T-helper 2 cell treated with Interferon-gamma antibody and Interleukin-4, amounts not matched to agents 5 μg/mL and 100 μg/mL, for 36 hours (primary cell): ENCODE measurements at regions not wholly inside any gene's neighbourhood (a gene's known extent, or its start where the extent isn't known, plus 50 kb on each side); places are given as distances from the start of the nearest gene placed in this dataset.

ENCODE experiments used
- DNase-seq: peaks from one replicate; pipeline ENCODE4 v3.0.0; 2021; ENCODE audit warnings: low spot score
- H3K27ac Mint-ChIP-seq: one replicate; pipeline ENCODE4 v1.8.0; 2021; ENCODE audit warnings: mild to moderate bottlenecking, mixed read lengths
- H3K27me3 Mint-ChIP-seq: one replicate; pipeline ENCODE4 v1.8.0; 2021; ENCODE audit warnings: low read depth, mixed read lengths
- H3K36me3 Mint-ChIP-seq: one replicate; pipeline ENCODE4 v1.8.0; 2021; ENCODE audit warnings: low read depth, mixed read lengths
- H3K4me1 Mint-ChIP-seq: one replicate; pipeline ENCODE4 v1.8.0; 2021; ENCODE audit warnings: low read depth, mixed read lengths
- H3K4me3 Mint-ChIP-seq: one replicate; pipeline ENCODE4 v1.8.0; 2022; ENCODE audit warnings: mild to moderate bottlenecking, moderate library complexity, mixed read lengths
- H3K9me3 Mint-ChIP-seq: one replicate; pipeline ENCODE4 v1.8.0; 2021; ENCODE audit warnings: mixed read lengths

- DNase-seq = no peak
- peaks cover 2% of the 10 kb centered on the region for H3K36me3 Mint-ChIP-seq
- no peaks in the 10 kb centered on the region for H3K27me3 Mint-ChIP-seq
- H3K4me3 Mint-ChIP-seq = no peak overlapping the region
- H3K9me3 Mint-ChIP-seq = no peaks in the 10 kb centered on the region
- peaks cover 5% of the 10 kb centered on the region for H3K4me1 Mint-ChIP-seq
- no peak overlapping the region for H3K27ac Mint-ChIP-seq
These were observed 200.9 kb downstream of the LTN1 start for GRCh38 chr21:28791595-28792282.

DNA sequence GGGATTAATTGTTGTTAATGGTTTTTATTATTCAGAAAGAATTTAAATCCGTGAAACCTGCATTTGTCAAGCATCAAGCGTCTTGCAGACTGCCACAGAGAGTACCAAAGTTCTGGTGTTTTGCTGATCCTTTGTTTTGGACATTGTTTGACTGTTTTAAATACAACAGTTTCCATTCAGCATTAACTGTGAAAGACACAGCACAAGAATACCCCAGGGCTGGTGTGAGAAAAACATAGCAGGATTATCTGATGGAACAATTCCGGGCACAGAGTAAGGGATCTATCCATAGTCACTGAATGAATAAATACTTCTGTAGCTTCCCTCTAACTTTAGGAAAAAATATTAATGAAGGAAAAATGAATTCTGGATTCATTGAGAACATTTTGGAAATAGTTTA lies 202.3 kb downstream of the LTN1 start:
- peaks cover 5% of the 10 kb centered on the region for H3K4me1 Mint-ChIP-seq
- peaks cover 8% of the 10 kb centered on the region for H3K9me3 Mint-ChIP-seq
- H3K27ac Mint-ChIP-seq = no peak overlapping the region
- H3K36me3 Mint-ChIP-seq = peaks cover 2% of the 10 kb centered on the region
- no peaks in the 10 kb centered on the region for H3K27me3 Mint-ChIP-seq
- no peak overlapping the region for H3K4me3 Mint-ChIP-seq
- no peak for DNase-seq

DNA sequence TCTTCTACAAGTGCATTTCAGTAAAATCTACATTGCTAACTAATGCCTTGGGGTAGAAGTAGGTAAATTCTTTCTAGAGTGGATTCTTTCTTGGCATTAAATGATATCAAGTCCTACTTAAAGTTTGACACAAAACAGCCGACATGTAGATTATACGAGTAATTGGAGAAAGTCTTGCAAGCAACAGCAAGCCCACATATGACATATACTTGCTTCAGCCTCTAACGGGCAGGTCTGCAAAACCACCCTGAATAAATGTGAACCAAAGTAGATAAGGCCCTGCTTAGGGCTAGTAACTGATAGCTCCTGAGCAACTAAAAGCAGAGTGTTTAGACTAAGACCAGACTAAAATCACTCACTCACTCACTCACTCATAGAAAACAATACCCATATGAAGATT lies 203.2 kb downstream of the LTN1 start:
- H3K27me3 Mint-ChIP-seq = no peaks in the 10 kb centered on the region
- peaks cover 2% of the 10 kb centered on the region for H3K36me3 Mint-ChIP-seq
- peaks cover 5% of the 10 kb centered on the region for H3K4me1 Mint-ChIP-seq
- no peak for DNase-seq
- H3K9me3 Mint-ChIP-seq = peaks cover 9% of the 10 kb centered on the region
- no peak overlapping the region for H3K4me3 Mint-ChIP-seq
- no peak overlapping the region for H3K27ac Mint-ChIP-seq

DNA sequence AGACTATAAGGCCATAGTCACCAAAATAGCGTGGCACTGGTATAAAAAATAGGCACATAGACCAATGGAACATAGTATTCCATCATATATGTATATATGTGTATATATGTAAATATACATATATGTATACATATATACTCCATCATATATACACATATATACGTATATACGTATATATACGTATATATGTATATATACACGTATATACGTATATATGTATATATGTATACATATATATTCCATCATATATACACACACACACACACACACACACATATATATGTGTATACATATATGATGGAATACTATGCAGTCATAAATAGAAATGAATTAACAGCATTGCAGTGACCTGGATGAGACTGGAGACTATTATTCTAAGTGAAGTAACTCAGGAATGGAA lies 204.6 kb downstream of the LTN1 start:
- no peak overlapping the region for H3K4me3 Mint-ChIP-seq
- peaks cover 3% of the 10 kb centered on the region for H3K4me1 Mint-ChIP-seq
- H3K9me3 Mint-ChIP-seq = peaks cover 9% of the 10 kb centered on the region
- no peaks in the 10 kb centered on the region for H3K27me3 Mint-ChIP-seq
- DNase-seq = no peak
- peaks cover 2% of the 10 kb centered on the region for H3K36me3 Mint-ChIP-seq
- no peak overlapping the region for H3K27ac Mint-ChIP-seq

GRCh38 chr21:28783641-28784185 lies 209.0 kb downstream of the LTN1 start:
- no peaks in the 10 kb centered on the region for H3K27me3 Mint-ChIP-seq
- DNase-seq = no peak
- no peak overlapping the region for H3K4me3 Mint-ChIP-seq
- H3K27ac Mint-ChIP-seq = no peak overlapping the region
- H3K36me3 Mint-ChIP-seq = no peaks in the 10 kb centered on the region
- H3K4me1 Mint-ChIP-seq = no peaks in the 10 kb centered on the region
- peaks cover 9% of the 10 kb centered on the region for H3K9me3 Mint-ChIP-seq

- Mint-ChIP-seq H3K4me3 (no peak overlapping the region), H3K4me1 (no peaks in the 10 kb centered on the region), H3K9me3 (peaks cover 9% of the 10 kb centered on the region), H3K36me3 (no peaks in the 10 kb centered on the region), H3K27ac (no peak overlapping the region), H3K27me3 (no peaks in the 10 kb centered on the region)
- DNase-seq = no peak
These were observed 210.9 kb downstream of the LTN1 start for GRCh38 chr21:28781602-28782276.

DNA sequence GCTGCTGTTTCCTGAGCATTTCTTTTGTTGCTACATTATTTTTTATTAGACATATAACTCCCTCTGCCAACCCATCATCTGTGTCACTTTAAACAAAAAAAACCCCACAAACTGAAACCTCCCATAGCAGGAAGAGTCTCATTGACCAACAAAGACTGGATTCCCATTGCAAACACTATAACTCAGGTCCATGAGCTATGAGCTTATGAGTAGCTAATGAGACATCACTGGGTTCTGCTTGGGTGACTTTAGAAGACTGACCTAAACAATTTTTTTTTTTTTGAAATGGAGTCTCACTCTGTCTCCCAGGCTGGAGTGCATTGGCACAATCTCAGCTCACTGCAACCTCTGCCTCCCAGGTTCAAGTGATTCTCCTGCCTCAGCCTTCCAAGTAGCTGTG lies 212.8 kb downstream of the LTN1 start:
- DNase-seq = no peak
- peaks cover 11% of the 10 kb centered on the region for H3K4me1 Mint-ChIP-seq
- H3K36me3 Mint-ChIP-seq = peaks cover 3% of the 10 kb centered on the region
- H3K27me3 Mint-ChIP-seq = no peaks in the 10 kb centered on the region
- no peak overlapping the region for H3K27ac Mint-ChIP-seq
- no peaks in the 10 kb centered on the region for H3K9me3 Mint-ChIP-seq
- H3K4me3 Mint-ChIP-seq = no peak overlapping the region

DNA sequence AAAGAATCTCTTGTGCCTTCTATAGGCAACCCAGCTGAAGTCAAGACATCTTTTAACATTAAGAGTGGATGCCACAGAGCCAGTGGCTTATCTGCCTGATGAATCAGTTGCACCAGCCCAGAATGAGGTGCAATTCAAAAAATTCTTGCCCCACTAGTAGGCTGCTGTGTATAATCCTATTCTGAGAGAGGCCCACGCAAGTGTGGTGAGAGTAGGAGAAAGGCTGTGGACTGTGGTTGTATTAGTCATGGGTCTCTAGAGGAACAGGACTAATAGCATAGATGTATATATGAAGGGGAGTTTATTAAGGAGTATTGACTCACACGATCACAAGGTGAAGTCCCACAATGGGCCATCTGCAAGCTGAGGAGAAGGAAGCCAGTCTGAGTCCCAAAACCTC lies 216.4 kb downstream of the LTN1 start:
- Mint-ChIP-seq H3K27me3 (no peaks in the 10 kb centered on the region), H3K4me1 (peaks cover 11% of the 10 kb centered on the region), H3K4me3 (no peak overlapping the region), H3K27ac (no peak overlapping the region), H3K36me3 (peaks cover 3% of the 10 kb centered on the region), H3K9me3 (no peaks in the 10 kb centered on the region)
- DNase-seq = peak; percentile 52

- Mint-ChIP-seq H3K4me1 (peaks cover 16% of the 10 kb centered on the region), H3K27ac (no peak overlapping the region), H3K9me3 (no peaks in the 10 kb centered on the region), H3K27me3 (no peaks in the 10 kb centered on the region), H3K4me3 (no peak overlapping the region), H3K36me3 (peaks cover 3% of the 10 kb centered on the region)
- DNase-seq = no peak
These were observed 217.6 kb downstream of the LTN1 start for GRCh38 chr21:28775071-28775470.

GRCh38 chr21:28773036-28773435 lies 219.6 kb downstream of the LTN1 start:
- H3K36me3 Mint-ChIP-seq = peaks cover 3% of the 10 kb centered on the region
- no peaks in the 10 kb centered on the region for H3K27me3 Mint-ChIP-seq
- no peak overlapping the region for H3K27ac Mint-ChIP-seq
- H3K9me3 Mint-ChIP-seq = no peaks in the 10 kb centered on the region
- peaks cover 18% of the 10 kb centered on the region for H3K4me1 Mint-ChIP-seq
- no peak for DNase-seq
- no peak overlapping the region for H3K4me3 Mint-ChIP-seq

GRCh38 chr21:28771790-28772501 lies 220.7 kb downstream of the LTN1 start:
- DNase-seq = no peak
- Mint-ChIP-seq H3K4me3 (no peak overlapping the region), H3K36me3 (peaks cover 6% of the 10 kb centered on the region), H3K27me3 (no peaks in the 10 kb centered on the region), H3K9me3 (peaks cover 5% of the 10 kb centered on the region), H3K27ac (no peak overlapping the region), H3K4me1 (peaks cover 18% of the 10 kb centered on the region)

- H3K9me3 Mint-ChIP-seq = peaks cover 13% of the 10 kb centered on the region
- no peak overlapping the region for H3K27ac Mint-ChIP-seq
- H3K36me3 Mint-ChIP-seq = peaks cover 12% of the 10 kb centered on the region
- peaks cover 16% of the 10 kb centered on the region for H3K4me1 Mint-ChIP-seq
- DNase-seq = no peak
- H3K27me3 Mint-ChIP-seq = no peaks in the 10 kb centered on the region
- no peak overlapping the region for H3K4me3 Mint-ChIP-seq
These were observed 221.6 kb downstream of the LTN1 start for GRCh38 chr21:28770867-28771661.

GRCh38 chr21:28769683-28770082 lies 223.0 kb downstream of the LTN1 start:
- Mint-ChIP-seq H3K4me1 (peaks cover 7% of the 10 kb centered on the region), H3K27ac (no peak overlapping the region), H3K27me3 (no peaks in the 10 kb centered on the region), H3K9me3 (peaks cover 18% of the 10 kb centered on the region), H3K4me3 (no peak overlapping the region), H3K36me3 (peaks cover 14% of the 10 kb centered on the region)
- no peak for DNase-seq
